ENCODE measurements at regions not wholly inside any gene's neighbourhood (a gene's known extent, or its start where the extent isn't known, plus 50 kb on each side); places are given as distances from the start of the nearest gene placed in this dataset.

GRCh38 chr19:24029941-24030636, 56.9 kb upstream of the ZNF254 start:
- TF ChIP-seq EZH2 (IDR thresholded peaks at IDR 0.05; ENCODE audit: insufficient read depth, poor library complexity, severe bottlenecking) (no peak), EZH2phosphoT487 (IDR thresholded peaks at IDR 0.05; ENCODE audit: insufficient read depth, low read depth) (no peak)
